ENCODE measurements at regions not wholly inside any gene's neighbourhood (a gene's known extent, or its start where the extent isn't known, plus 50 kb on each side); places are given as distances from the start of the nearest gene placed in this dataset.

DNA sequence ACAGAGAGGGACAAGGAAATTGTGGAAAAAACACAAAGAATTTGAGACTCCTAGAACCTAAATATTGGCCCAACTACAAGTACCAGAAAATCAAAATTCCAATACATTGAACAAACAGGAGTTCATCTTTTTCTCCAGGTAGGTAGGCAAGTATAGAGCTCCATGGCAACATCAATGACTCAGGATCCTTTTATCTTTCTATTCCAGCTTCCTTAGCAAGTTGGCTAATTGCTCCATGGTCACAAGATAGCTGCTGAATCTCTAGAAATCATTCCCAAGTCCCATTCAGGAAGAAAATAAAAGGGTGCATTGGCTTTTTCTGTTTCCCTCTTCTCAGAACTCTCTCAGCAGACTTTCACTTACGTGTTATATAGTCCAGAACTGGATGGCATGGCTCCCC lies 117.9 kb upstream of the MAN2A1 start:
- WGBS, 2 donors (ENCODE audit: low coverage in 1 of 2) = 81 to 83% methylated on average over 1 of the region's 1 CpG
- no peaks in the 10 kb centered on the region for H3K36me3 ChIP-seq

DNA sequence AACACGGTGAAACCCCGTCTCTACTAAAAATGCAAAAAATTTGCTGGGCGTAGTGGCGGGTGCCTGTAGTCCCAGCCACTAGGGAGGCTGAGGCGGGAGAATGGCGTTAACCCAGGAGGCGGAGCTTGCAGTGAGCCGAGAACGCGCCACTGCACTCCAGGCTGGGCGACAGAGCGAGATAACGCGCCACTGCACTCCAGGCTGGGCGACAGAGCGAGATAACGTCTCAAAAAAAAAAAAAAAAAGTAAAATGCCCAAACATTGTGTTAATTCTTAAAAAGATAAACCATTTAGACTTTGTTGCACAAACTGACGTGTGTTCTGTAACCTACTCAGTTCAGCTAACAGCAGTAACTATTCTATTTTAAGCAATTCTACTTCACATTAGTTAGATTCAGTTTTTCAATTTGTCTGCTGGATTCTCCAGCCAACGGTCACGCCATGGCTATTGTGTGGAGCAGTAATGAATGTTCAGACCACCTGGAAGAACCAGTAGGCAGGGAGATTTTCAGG lies 119.3 kb upstream of the MAN2A1 start:
- no peak overlapping the region for H3K27ac ChIP-seq
- in situ Hi-C loops (cut with MboI; ENCODE audit: low pct_ligation_motif_present in 1 of 4, low pct_unique_long_range_greater_than_20kb in 1 of 4, low sequenced_read_pairs in 3 of 4) = no loop called here
- TF ChIP-seq EP300 (IDR thresholded peaks at IDR 0.05; ENCODE audit: low read depth) (no peak), POLR2A (IDR thresholded peaks at IDR 0.05) (no peak), POLR2AphosphoS5 (IDR thresholded peaks at IDR 0.05) (no peak)
- TF ChIP-seq, protein P1, sequence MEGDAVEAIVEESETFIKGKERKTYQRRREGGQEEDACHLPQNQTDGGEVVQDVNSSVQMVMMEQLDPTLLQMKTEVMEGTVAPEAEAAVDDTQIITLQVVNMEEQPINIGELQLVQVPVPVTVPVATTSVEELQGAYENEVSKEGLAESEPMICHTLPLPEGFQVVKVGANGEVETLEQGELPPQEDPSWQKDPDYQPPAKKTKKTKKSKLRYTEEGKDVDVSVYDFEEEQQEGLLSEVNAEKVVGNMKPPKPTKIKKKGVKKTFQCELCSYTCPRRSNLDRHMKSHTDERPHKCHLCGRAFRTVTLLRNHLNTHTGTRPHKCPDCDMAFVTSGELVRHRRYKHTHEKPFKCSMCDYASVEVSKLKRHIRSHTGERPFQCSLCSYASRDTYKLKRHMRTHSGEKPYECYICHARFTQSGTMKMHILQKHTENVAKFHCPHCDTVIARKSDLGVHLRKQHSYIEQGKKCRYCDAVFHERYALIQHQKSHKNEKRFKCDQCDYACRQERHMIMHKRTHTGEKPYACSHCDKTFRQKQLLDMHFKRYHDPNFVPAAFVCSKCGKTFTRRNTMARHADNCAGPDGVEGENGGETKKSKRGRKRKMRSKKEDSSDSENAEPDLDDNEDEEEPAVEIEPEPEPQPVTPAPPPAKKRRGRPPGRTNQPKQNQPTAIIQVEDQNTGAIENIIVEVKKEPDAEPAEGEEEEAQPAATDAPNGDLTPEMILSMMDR (IDR thresholded peaks at IDR 0.05) = no peak

More for the DNA sequence above, 117.9 kb upstream of the MAN2A1 start:
- no peak for DNase-seq
- Histone ChIP-seq H3K27me3 (no peaks in the 10 kb centered on the region), H3K4me3 (no peak overlapping the region), H3K4me1 (no peaks in the 10 kb centered on the region), H3K27ac (no peak overlapping the region), H3K9me3 (no peaks in the 10 kb centered on the region)
- in situ Hi-C loops (cut with MboI; ENCODE audit: low pct_ligation_motif_present in 1 of 4, low pct_unique_long_range_greater_than_20kb in 1 of 4, low sequenced_read_pairs in 3 of 4) = no loop called here
- intact Hi-C loops (cut with DNase I; ENCODE audit: low total_unique reads) = no loop called here
- TF ChIP-seq POLR2A (IDR thresholded peaks at IDR 0.05) (no peak), POLR2AphosphoS5 (IDR thresholded peaks at IDR 0.05) (no peak)
- TF ChIP-seq, protein P1 (IDR thresholded peaks at IDR 0.05) = no peak

DNA sequence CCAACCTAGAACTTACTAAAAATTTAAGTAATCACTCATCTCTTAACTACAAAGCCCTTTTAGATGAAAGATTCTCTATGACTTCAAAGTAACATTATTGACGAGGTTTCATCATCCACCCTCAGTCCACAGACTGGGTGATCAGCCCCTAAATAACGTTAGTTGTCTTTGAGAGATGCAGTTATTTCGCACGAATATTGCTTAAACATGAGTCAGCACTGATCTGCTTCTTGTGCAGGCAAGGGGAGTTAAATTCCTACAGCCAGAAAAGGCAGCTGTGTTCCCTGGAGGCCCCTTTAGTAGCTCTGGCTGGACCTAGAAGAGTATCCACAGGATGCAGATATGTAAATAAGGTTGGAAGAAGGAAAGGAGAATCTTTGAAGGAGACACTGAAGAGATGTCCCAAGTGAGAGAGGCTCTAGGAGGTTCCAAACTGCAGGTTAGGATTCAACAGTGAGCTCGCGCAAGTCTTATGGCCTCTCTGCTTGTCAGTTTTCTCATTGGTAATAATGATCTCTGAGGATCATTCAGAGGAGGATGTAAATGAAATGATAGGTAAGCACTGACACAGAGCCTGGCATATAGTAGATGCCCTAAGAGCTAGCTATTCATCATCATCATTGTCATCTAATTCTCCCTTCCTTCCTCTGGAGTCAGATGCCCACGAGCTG lies 122.2 kb upstream of the MAN2A1 start:
- WGBS, 2 donors (ENCODE audit: low coverage in 1 of 2) = 84% methylated on average over 6 to 7 of the region's 7 CpGs
- TF ChIP-seq POLR2A (IDR thresholded peaks at IDR 0.05) = no peak
- TF ChIP-seq EP300 (IDR thresholded peaks at IDR 0.05; ENCODE audit: low read depth) = no peak
- no peak for TF ChIP-seq POLR2AphosphoS5 (IDR thresholded peaks at IDR 0.05)
- TF ChIP-seq, protein P1 (IDR thresholded peaks at IDR 0.05) = no peak
- no peaks in the 10 kb centered on the region for H3K36me3 ChIP-seq
- intact Hi-C loops (cut with DNase I; ENCODE audit: low total_unique reads) = no loop called here
- H3K4me3 ChIP-seq = no peak overlapping the region
- in situ Hi-C loops (cut with MboI; ENCODE audit: low pct_ligation_motif_present in 1 of 4, low pct_unique_long_range_greater_than_20kb in 1 of 4, low sequenced_read_pairs in 3 of 4) = no loop called here
- no peaks in the 10 kb centered on the region for H3K27me3 ChIP-seq
- no peaks in the 10 kb centered on the region for H3K9me3 ChIP-seq
- H3K4me1 ChIP-seq = no peaks in the 10 kb centered on the region
- H3K27ac ChIP-seq = no peak overlapping the region
- no peak for DNase-seq

More for the DNA sequence above, 119.3 kb upstream of the MAN2A1 start:
- H3K9me3 ChIP-seq = no peaks in the 10 kb centered on the region
- no peaks in the 10 kb centered on the region for H3K27me3 ChIP-seq
- intact Hi-C loops (cut with DNase I; ENCODE audit: low total_unique reads) = no loop called here
- no peak for DNase-seq
- 87 to 90% methylated on average over 3 to 20 of the region's 20 CpGs for WGBS, 2 donors (ENCODE audit: low coverage in 1 of 2)
- no peak overlapping the region for H3K4me3 ChIP-seq
- no peaks in the 10 kb centered on the region for H3K4me1 ChIP-seq
- H3K36me3 ChIP-seq = no peaks in the 10 kb centered on the region

DNA sequence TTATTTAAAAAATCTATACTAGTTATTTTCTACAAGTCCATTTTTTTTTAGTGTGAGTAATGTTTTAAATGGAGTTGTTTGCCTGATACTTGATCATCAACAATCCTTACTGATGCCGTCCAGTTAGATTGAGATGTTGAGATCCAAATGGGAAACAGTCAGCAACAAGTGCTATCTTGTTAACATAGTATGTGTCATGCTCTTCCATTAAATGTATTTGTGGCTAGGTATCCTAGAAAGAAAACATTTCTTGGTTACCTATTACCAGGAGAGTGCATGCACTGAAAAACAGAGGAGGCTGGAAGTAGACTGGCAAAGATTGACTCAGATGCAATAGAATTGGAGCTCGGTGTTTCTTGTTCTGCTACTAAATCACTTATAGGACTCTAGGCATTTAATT lies 123.4 kb upstream of the MAN2A1 start:
- Histone ChIP-seq H3K9me3 (no peaks in the 10 kb centered on the region), H3K27me3 (no peaks in the 10 kb centered on the region), H3K36me3 (no peaks in the 10 kb centered on the region), H3K4me3 (no peak overlapping the region), H3K27ac (no peak overlapping the region), H3K4me1 (no peaks in the 10 kb centered on the region)
- intact Hi-C loops (cut with DNase I; ENCODE audit: low total_unique reads) (no loop called here), in situ Hi-C loops (cut with MboI; ENCODE audit: low pct_ligation_motif_present in 1 of 4, low pct_unique_long_range_greater_than_20kb in 1 of 4, low sequenced_read_pairs in 3 of 4) (no loop called here)
- TF ChIP-seq POLR2AphosphoS5 (IDR thresholded peaks at IDR 0.05) (no peak), EP300 (IDR thresholded peaks at IDR 0.05; ENCODE audit: low read depth) (no peak), POLR2A (IDR thresholded peaks at IDR 0.05) (no peak)
- TF ChIP-seq, protein P1 (IDR thresholded peaks at IDR 0.05) = no peak
- DNase-seq = no peak
- WGBS, 2 donors (ENCODE audit: low coverage in 1 of 2) = 93 to 100% methylated on average over 2 of the region's 2 CpGs
